GM12892 (cell line): ENCODE measurements at regions not wholly inside any gene's neighbourhood (a gene's known extent, or its start where the extent isn't known, plus 50 kb on each side); places are given as distances from the start of the nearest gene placed in this dataset.

Experiments used
- POLR2A ChIP-seq: IDR thresholded peaks from 2 replicates; pipeline ENCODE4 v1.6.1; 2011; ENCODE audit warnings: low read depth, low read length, control low read depth
- POLR2AphosphoS5 ChIP-seq: IDR thresholded peaks from 2 replicates; pipeline ENCODE4 v1.6.1; 2011; ENCODE audit warnings: low read depth, low read length, control low read depth
- TAF1 ChIP-seq: IDR thresholded peaks from 2 replicates; pipeline ENCODE4 v1.6.1; 2011; ENCODE audit warnings: low read depth, mild to moderate bottlenecking, control low read depth, low read length, borderline replicate concordance

DNA sequence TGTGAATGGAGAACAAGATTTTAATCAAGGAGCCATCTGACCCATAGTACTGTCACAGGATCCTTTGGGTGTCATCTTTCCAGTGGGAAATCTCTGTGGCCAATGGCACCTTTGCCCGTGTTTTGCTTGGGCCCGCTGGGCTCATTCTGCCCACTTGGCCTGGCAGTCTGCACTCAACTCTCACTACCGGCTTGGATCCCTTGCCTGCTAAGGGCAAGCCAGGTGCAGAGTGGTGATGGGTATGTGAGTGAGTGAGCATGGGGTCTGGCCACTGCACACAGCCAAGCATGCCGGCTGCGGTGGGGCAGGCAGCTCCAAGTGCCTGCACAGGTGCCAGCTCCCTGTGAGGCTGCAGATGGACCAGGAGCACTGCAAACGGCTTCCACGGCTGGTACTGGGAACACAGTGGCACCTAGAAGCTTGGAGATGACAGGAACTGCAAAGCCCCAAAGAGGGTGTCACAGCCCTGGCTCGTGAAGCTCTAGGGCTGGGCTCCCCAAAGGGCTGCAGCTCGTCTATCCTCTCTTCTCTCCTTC, 454.5 kb downstream of the TMA16 start:
- no peak for TF ChIP-seq TAF1
- TF ChIP-seq POLR2A, result no peak
- TF ChIP-seq POLR2AphosphoS5, result no peak
